ENCODE measurements at regions not wholly inside any gene's neighbourhood (a gene's known extent, or its start where the extent isn't known, plus 50 kb on each side); places are given as distances from the start of the nearest gene placed in this dataset.

DNA sequence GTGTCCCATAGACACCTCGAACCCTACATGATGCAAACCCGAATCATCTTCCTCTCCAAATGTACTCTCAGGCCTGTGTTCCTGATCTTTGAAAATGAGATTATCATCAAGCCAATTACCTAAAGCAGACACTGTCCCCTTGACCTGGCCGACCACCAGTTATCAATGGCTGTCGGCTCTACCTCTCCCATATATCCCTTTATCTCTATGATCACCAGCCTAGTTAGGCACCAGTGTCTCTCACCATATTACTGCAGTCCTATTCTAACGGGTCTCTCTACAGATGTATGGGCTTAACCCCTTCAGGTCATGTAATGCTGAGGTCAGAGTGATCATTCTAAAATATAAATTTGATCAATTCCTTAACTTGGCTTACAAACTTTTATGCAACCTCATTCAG, 234.9 kb upstream of the MARCKS start:
- TF ChIP-seq MEF2A (IDR thresholded peaks at IDR 0.05; ENCODE audit: borderline replicate concordance, low read depth), result no peak
- no peak for TF ChIP-seq TCF12 (IDR thresholded peaks at IDR 0.05)
- TF ChIP-seq TAF1 (IDR thresholded peaks at IDR 0.05; ENCODE audit: borderline replicate concordance, low read depth, low read length), result no peak
- TF ChIP-seq SMC3 (IDR thresholded peaks at IDR 0.05; ENCODE audit: low read depth, low read length), result no peak
- no peak for TF ChIP-seq CTCF (IDR thresholded peaks at IDR 0.05)
- no peak for TF ChIP-seq TEAD4 (IDR thresholded peaks at IDR 0.05; ENCODE audit: borderline replicate concordance, insufficient read depth)
- TF ChIP-seq POLR2AphosphoS5 (IDR thresholded peaks at IDR 0.05; ENCODE audit: low read depth, low read length), result no peak
- no peak for TF ChIP-seq RFX5 (IDR thresholded peaks at IDR 0.05; ENCODE audit: low read length)
- TF ChIP-seq ELF1 (IDR thresholded peaks at IDR 0.05), result no peak
- TF ChIP-seq SIN3A (IDR thresholded peaks at IDR 0.05; ENCODE audit: borderline replicate concordance, low read depth, low read length), result no peak
- TF ChIP-seq YY1 (IDR thresholded peaks at IDR 0.05; ENCODE audit: low read depth), result no peak
- TF ChIP-seq EZH2phosphoT487 (IDR thresholded peaks at IDR 0.05; ENCODE audit: borderline replicate concordance, low read depth), result no peak

All from SK-N-SH (cell line).